ENCODE measurements at regions not wholly inside any gene's neighbourhood (a gene's known extent, or its start where the extent isn't known, plus 50 kb on each side); places are given as distances from the start of the nearest gene placed in this dataset.
A peak's percentile ranks its signal among the peaks of the same experiment; 100 is the strongest.

GRCh38 chr9:134991808-134992754 is 74.4 kb upstream of the FCN1 start:
- no peak for TF ChIP-seq POLR2A (IDR thresholded peaks at IDR 0.05)
- no peak for TF ChIP-seq CTCF (IDR thresholded peaks at IDR 0.05)
- H3K4me1 ChIP-seq = peaks cover 4 to 14% of the 10 kb centered on the region in 2 donors
- no peak overlapping the region for H3K4me3 ChIP-seq (replicated peaks in 1 of 3)
- H3K27me3 ChIP-seq = no peaks in the 10 kb centered on the region
- intact Hi-C loops (cut with DNase I) = no loop called here
- no peaks in the 10 kb centered on the region for H3K9me3 ChIP-seq
- 80 to 84% methylated on average over 25 to 36 of the region's 42 CpGs for WGBS, 2 donors
- no peak for DNase-seq
- no peaks in the 10 kb centered on the region for H3K36me3 ChIP-seq
- H3K27ac ChIP-seq = peak overlapping the region in 2 of 3 donors; percentile 31 to 71

- H3K27ac ChIP-seq = peak overlapping the region in 2 of 3 donors; percentile 31 to 71
- 25 to 30% methylated on average over 19 to 22 of the region's 22 CpGs for WGBS, 2 donors
- no peaks in the 10 kb centered on the region for H3K36me3 ChIP-seq
- peaks cover 4 to 14% of the 10 kb centered on the region in 2 donors for H3K4me1 ChIP-seq
- H3K27me3 ChIP-seq = no peaks in the 10 kb centered on the region
- intact Hi-C loops (cut with DNase I) = no loop called here
- peak; percentile 88 to 90 for DNase-seq
- no peak for TF ChIP-seq CTCF (IDR thresholded peaks at IDR 0.05)
- TF ChIP-seq POLR2A (IDR thresholded peaks at IDR 0.05) = no peak
- no peaks in the 10 kb centered on the region for H3K9me3 ChIP-seq
- H3K4me3 ChIP-seq (replicated peaks in 1 of 3) = no peak overlapping the region
These were observed 75.0 kb upstream of the FCN1 start for GRCh38 chr9:134992755-134993124.

GRCh38 chr9:134993416-134993815 is 75.7 kb upstream of the FCN1 start:
- H3K9me3 ChIP-seq = no peaks in the 10 kb centered on the region
- TF ChIP-seq CTCF (IDR thresholded peaks at IDR 0.05) = no peak
- TF ChIP-seq POLR2A (IDR thresholded peaks at IDR 0.05) = no peak
- no peaks in the 10 kb centered on the region for H3K36me3 ChIP-seq
- intact Hi-C loops (cut with DNase I) = no loop called here
- WGBS, 2 donors = 73 to 90% methylated on average over 17 of the region's 17 CpGs
- H3K4me1 ChIP-seq = peaks cover 4 to 14% of the 10 kb centered on the region in 2 donors
- peak overlapping the region in 2 of 3 donors; percentile 31 to 71 for H3K27ac ChIP-seq
- DNase-seq = no peak
- no peak overlapping the region for H3K4me3 ChIP-seq (replicated peaks in 1 of 3)
- no peaks in the 10 kb centered on the region for H3K27me3 ChIP-seq

- TF ChIP-seq CTCF (IDR thresholded peaks at IDR 0.05) = no peak
- no peak for TF ChIP-seq POLR2A (IDR thresholded peaks at IDR 0.05)
- Histone ChIP-seq H3K4me1 (peaks cover 4 to 14% of the 10 kb centered on the region in 2 donors), H3K27ac (no peak overlapping the region), H3K4me3 (replicated peaks in 1 of 3) (no peak overlapping the region), H3K27me3 (no peaks in the 10 kb centered on the region), H3K9me3 (no peaks in the 10 kb centered on the region), H3K36me3 (no peaks in the 10 kb centered on the region)
- intact Hi-C loops (cut with DNase I) = no loop called here
- 88 to 90% methylated on average over 12 to 13 of the region's 15 CpGs for WGBS, 2 donors
- DNase-seq = no peak
These were observed 76.4 kb upstream of the FCN1 start for GRCh38 chr9:134993996-134994720.
